Germinal center (tissue), 1 donor: ENCODE measurements at regions not wholly inside any gene's neighbourhood (a gene's known extent, or its start where the extent isn't known, plus 50 kb on each side); places are given as distances from the start of the nearest gene placed in this dataset.
"Not testable (repeated sequence)": the region's sequence is repeated elsewhere in the genome, so short reads cannot be mapped to it uniquely, and the experiment has no call there.

Source experiments
- DNase-seq: peaks from one replicate; pipeline ENCODE4 v3.0.0; 2012; ENCODE audit warnings: mixed read lengths, low spot score

GRCh38 chr5:152051499-152052454 lies 127.1 kb upstream of the GLRA1 start:
- DNase-seq: no peak

GRCh38 chr5:152046361-152046760 lies 121.7 kb upstream of the GLRA1 start:
- no peak for DNase-seq

- not testable (repeated sequence) for DNase-seq
Observed at GRCh38 chr5:152038856-152039255, 114.2 kb upstream of the GLRA1 start.

GRCh38 chr5:152026328-152027024 lies 101.8 kb upstream of the GLRA1 start:
- not testable (repeated sequence) for DNase-seq

- no peak for DNase-seq
Observed at GRCh38 chr5:152016421-152016820, 91.8 kb upstream of the GLRA1 start.

GRCh38 chr5:152007653-152008335 lies 83.1 kb upstream of the GLRA1 start:
- DNase-seq: no peak

- no peak for DNase-seq
Observed at GRCh38 chr5:152004095-152004494, 79.4 kb upstream of the GLRA1 start.
